Jurkat, Clone E6-1 (cell line): ENCODE measurements at regions not wholly inside any gene's neighbourhood (a gene's known extent, or its start where the extent isn't known, plus 50 kb on each side); places are given as distances from the start of the nearest gene placed in this dataset.
A peak's percentile ranks its signal among the peaks of the same experiment; 100 is the strongest.

Experiments
- DNase-seq: peaks from one replicate; pipeline ENCODE4 v3.0.0-alpha.2; 2011; ENCODE audit warnings: low read depth, low spot score
- H3K4me3 ChIP-seq: 2 replicates; pipeline ENCODE4 v1.5.1; 2011; ENCODE audit warnings: mild to moderate bottlenecking, low read length, control low read depth, moderate library complexity

GRCh38 chr1:63143482-63143881 is 178.9 kb upstream of the FOXD3 start:
- H3K4me3 ChIP-seq, result no peak overlapping the region
- DNase-seq, result no peak

- no peak overlapping the region for H3K4me3 ChIP-seq
- no peak for DNase-seq
These were observed 174.6 kb upstream of the FOXD3 start for GRCh38 chr1:63147783-63148182.

GRCh38 chr1:63148825-63149645 is 173.3 kb upstream of the FOXD3 start:
- DNase-seq, result peak; percentile 8
- H3K4me3 ChIP-seq, result no peak overlapping the region

GRCh38 chr1:63152572-63152971 is 169.8 kb upstream of the FOXD3 start:
- no peak overlapping the region for H3K4me3 ChIP-seq
- DNase-seq, result no peak

GRCh38 chr1:63155437-63155836 is 166.9 kb upstream of the FOXD3 start:
- H3K4me3 ChIP-seq, result no peak overlapping the region
- no peak for DNase-seq

- DNase-seq, result no peak
- H3K4me3 ChIP-seq, result no peak overlapping the region
These were observed 165.3 kb upstream of the FOXD3 start for GRCh38 chr1:63157085-63157484.

GRCh38 chr1:63169057-63169456 is 153.3 kb upstream of the FOXD3 start:
- no peak for DNase-seq

GRCh38 chr1:63173161-63173560 is 149.2 kb upstream of the FOXD3 start:
- no peak for DNase-seq
- no peak overlapping the region for H3K4me3 ChIP-seq

More at GRCh38 chr1:63169057-63169456, 153.3 kb upstream of the FOXD3 start:
- no peak overlapping the region for H3K4me3 ChIP-seq

GRCh38 chr1:63189677-63190076 is 132.7 kb upstream of the FOXD3 start:
- DNase-seq, result peak; percentile 11
- no peak overlapping the region for H3K4me3 ChIP-seq

GRCh38 chr1:63190171-63190570 is 132.2 kb upstream of the FOXD3 start:
- H3K4me3 ChIP-seq, result no peak overlapping the region
- no peak for DNase-seq

GRCh38 chr1:63198871-63199394 is 123.4 kb upstream of the FOXD3 start:
- H3K4me3 ChIP-seq, result no peak overlapping the region
- no peak for DNase-seq

GRCh38 chr1:63199706-63200335 is 122.5 kb upstream of the FOXD3 start:
- no peak for DNase-seq
- H3K4me3 ChIP-seq, result no peak overlapping the region

- DNase-seq, result no peak
These were observed 121.7 kb upstream of the FOXD3 start for GRCh38 chr1:63200676-63201075.

GRCh38 chr1:63203641-63204040 is 118.7 kb upstream of the FOXD3 start:
- no peak for DNase-seq
- no peak overlapping the region for H3K4me3 ChIP-seq

More at GRCh38 chr1:63200676-63201075, 121.7 kb upstream of the FOXD3 start:
- no peak overlapping the region for H3K4me3 ChIP-seq

GRCh38 chr1:63205776-63206175 is 116.6 kb upstream of the FOXD3 start:
- no peak for DNase-seq
- H3K4me3 ChIP-seq, result no peak overlapping the region

- DNase-seq, result no peak
- no peak overlapping the region for H3K4me3 ChIP-seq
These were observed 107.8 kb upstream of the FOXD3 start for GRCh38 chr1:63214553-63214952.

GRCh38 chr1:63223426-63223825 is 98.9 kb upstream of the FOXD3 start:
- H3K4me3 ChIP-seq, result no peak overlapping the region
- no peak for DNase-seq

GRCh38 chr1:63230722-63231121 is 91.6 kb upstream of the FOXD3 start:
- DNase-seq, result no peak

GRCh38 chr1:63238721-63239120 is 83.6 kb upstream of the FOXD3 start:
- no peak overlapping the region for H3K4me3 ChIP-seq
- no peak for DNase-seq

More at GRCh38 chr1:63230722-63231121, 91.6 kb upstream of the FOXD3 start:
- no peak overlapping the region for H3K4me3 ChIP-seq

GRCh38 chr1:63245186-63245585 is 77.2 kb upstream of the FOXD3 start:
- no peak overlapping the region for H3K4me3 ChIP-seq
- no peak for DNase-seq
